ENCODE measurements at regions not wholly inside any gene's neighbourhood (a gene's known extent, or its start where the extent isn't known, plus 50 kb on each side); places are given as distances from the start of the nearest gene placed in this dataset.

DNA sequence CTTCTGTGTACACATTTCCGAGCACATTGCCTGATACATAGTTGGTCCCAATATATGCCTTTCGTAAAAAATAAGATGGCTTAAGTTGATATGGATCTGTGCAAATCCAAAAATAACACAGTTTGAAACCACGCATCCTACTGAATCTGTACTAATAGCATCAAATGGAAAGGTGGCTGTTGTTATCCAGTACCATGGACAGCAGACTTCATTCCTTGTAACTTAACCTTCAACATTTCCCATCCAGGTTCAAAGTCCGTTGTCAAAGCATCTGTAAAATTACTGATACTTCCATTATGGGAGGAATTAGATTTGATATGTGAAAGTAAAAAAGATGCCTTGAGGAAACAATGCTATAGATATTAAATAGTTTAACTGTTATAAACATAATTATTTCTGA lies 65.5 kb upstream of the C3orf49 start:
- no peak for TF ChIP-seq POLR2AphosphoS5 (IDR thresholded peaks at IDR 0.05)
- no peak for TF ChIP-seq POLR2A (IDR thresholded peaks at IDR 0.05)
- no peak for TF ChIP-seq EP300 (IDR thresholded peaks at IDR 0.05)
- TF ChIP-seq, protein P1, sequence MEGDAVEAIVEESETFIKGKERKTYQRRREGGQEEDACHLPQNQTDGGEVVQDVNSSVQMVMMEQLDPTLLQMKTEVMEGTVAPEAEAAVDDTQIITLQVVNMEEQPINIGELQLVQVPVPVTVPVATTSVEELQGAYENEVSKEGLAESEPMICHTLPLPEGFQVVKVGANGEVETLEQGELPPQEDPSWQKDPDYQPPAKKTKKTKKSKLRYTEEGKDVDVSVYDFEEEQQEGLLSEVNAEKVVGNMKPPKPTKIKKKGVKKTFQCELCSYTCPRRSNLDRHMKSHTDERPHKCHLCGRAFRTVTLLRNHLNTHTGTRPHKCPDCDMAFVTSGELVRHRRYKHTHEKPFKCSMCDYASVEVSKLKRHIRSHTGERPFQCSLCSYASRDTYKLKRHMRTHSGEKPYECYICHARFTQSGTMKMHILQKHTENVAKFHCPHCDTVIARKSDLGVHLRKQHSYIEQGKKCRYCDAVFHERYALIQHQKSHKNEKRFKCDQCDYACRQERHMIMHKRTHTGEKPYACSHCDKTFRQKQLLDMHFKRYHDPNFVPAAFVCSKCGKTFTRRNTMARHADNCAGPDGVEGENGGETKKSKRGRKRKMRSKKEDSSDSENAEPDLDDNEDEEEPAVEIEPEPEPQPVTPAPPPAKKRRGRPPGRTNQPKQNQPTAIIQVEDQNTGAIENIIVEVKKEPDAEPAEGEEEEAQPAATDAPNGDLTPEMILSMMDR (IDR thresholded peaks at IDR 0.05), result no peak
- Histone ChIP-seq H3K27ac (no peak overlapping the region), H3K36me3 (no peaks in the 10 kb centered on the region), H3K27me3 (no peaks in the 10 kb centered on the region), H3K4me3 (no peak overlapping the region), H3K4me1 (no peaks in the 10 kb centered on the region), H3K9me3 (no peaks in the 10 kb centered on the region)
- intact Hi-C loops (cut with DNase I; ENCODE audit: low total_unique reads), result no loop called here
- WGBS, 5 donors, result 36 to 54% (median 47%) methylated on average over 4 of the region's 4 CpGs
- peak in 1 of 2 donors; percentile 61 for DNase-seq

DNA sequence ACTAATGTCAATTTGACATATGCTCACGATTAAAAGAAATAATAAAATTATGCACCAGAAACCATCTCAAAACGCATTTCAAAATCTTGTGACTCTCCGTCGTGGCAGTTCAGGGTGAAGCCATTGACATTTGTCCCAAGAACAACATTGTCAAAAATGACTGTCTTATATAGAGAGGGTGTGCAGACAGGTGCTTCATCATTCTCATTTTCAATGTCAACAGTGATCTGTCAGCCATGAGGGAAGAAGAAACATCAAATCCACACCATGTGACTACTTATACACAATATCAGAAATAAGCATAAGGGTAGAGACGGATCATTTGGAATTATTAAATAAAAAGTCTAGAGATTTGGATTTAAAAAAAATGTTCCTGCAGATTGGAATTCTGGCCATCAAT lies 65.1 kb upstream of the C3orf49 start:
- WGBS, 5 donors, result 39 to 53% (median 40%) methylated on average over 5 of the region's 5 CpGs

DNA sequence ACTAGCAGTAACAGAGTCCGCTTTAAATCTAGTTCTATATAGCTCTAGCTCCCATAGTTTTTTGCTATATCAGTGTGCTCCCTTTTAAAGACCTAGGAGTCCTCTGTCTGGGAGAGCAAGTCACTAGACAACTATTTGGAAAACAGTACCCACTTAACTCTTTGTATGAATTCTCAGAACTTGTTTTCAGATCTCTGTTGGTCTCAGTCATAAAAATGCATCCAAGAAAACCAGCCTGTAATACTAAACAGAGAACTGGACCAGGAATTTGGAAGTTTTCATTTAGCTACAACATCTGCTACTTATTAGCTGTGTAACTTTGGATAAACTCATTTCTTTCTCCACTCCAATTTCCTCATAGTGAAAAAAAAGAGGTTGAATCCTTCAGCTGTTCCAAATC lies 56.9 kb upstream of the C3orf49 start:
- 79 to 90% (median 83%) methylated on average over 1 of the region's 1 CpG for WGBS, 5 donors
- Histone ChIP-seq H3K4me1 (no peaks in the 10 kb centered on the region), H3K27me3 (no peaks in the 10 kb centered on the region), H3K4me3 (no peak overlapping the region), H3K9me3 (no peaks in the 10 kb centered on the region), H3K36me3 (no peaks in the 10 kb centered on the region), H3K27ac (no peak overlapping the region)
- peak in 1 of 2 donors; percentile 16 for DNase-seq
- no peak for TF ChIP-seq EP300 (IDR thresholded peaks at IDR 0.05)
- TF ChIP-seq, protein P1 (IDR thresholded peaks at IDR 0.05), result no peak
- TF ChIP-seq POLR2AphosphoS5 (IDR thresholded peaks at IDR 0.05), result no peak
- no peak for TF ChIP-seq POLR2A (IDR thresholded peaks at IDR 0.05)
- intact Hi-C loops (cut with DNase I; ENCODE audit: low total_unique reads), result no loop called here

More for the DNA sequence above, 65.1 kb upstream of the C3orf49 start:
- TF ChIP-seq POLR2A (IDR thresholded peaks at IDR 0.05) (no peak), POLR2AphosphoS5 (IDR thresholded peaks at IDR 0.05) (no peak), EP300 (IDR thresholded peaks at IDR 0.05) (no peak)
- TF ChIP-seq, protein P1 (IDR thresholded peaks at IDR 0.05), result no peak
- no peak overlapping the region for H3K4me3 ChIP-seq
- no peak overlapping the region for H3K27ac ChIP-seq
- no peaks in the 10 kb centered on the region for H3K27me3 ChIP-seq
- H3K36me3 ChIP-seq, result no peaks in the 10 kb centered on the region
- no peaks in the 10 kb centered on the region for H3K9me3 ChIP-seq
- no peak for DNase-seq
- intact Hi-C loops (cut with DNase I; ENCODE audit: low total_unique reads), result no loop called here
- no peaks in the 10 kb centered on the region for H3K4me1 ChIP-seq

DNA sequence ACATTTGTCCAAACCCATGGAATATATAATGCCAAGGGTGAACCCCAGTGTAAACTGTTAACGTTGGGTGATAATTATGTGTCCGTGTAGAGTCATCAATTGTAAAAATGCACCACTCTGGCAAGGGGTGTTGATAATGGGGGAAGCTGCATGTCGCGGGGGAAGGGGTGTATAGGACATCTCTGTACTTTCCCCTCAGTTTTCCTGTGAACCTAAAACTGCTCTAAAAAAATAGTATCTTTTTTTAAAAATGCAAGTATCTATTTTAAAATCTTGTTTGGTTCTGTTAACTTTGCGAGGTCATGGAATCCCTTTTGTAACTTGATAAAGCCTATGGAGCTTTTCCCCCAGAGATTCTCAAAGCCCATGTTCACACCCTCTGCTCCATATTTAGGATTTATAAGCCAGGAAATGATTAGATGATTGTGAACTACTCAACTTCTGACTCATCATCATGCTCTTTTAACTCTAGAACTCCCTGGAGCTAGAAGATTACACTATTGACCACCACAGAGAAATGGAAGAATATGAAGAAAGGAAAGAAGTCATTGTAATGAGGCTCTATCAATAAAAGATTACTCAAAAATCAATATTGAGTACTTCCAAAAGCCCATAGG lies 56.1 kb upstream of the C3orf49 start:
- Histone ChIP-seq H3K27ac (no peak overlapping the region), H3K27me3 (no peaks in the 10 kb centered on the region), H3K4me1 (no peaks in the 10 kb centered on the region), H3K4me3 (no peak overlapping the region), H3K9me3 (no peaks in the 10 kb centered on the region), H3K36me3 (no peaks in the 10 kb centered on the region)
- 47 to 59% (median 54%) methylated on average over 5 of the region's 5 CpGs for WGBS, 5 donors
- intact Hi-C loops (cut with DNase I; ENCODE audit: low total_unique reads), result no loop called here
- TF ChIP-seq POLR2A (IDR thresholded peaks at IDR 0.05) (no peak), EP300 (IDR thresholded peaks at IDR 0.05) (no peak)
- TF ChIP-seq, protein P1 (IDR thresholded peaks at IDR 0.05), result no peak
- DNase-seq, result peak in 1 of 2 donors; percentile 21
